NCI-H748 (cell line): ENCODE measurements at regions not wholly inside any gene's neighbourhood (a gene's known extent, or its start where the extent isn't known, plus 50 kb on each side); places are given as distances from the start of the nearest gene placed in this dataset.
"Not testable (repeated sequence)": the region's sequence is repeated elsewhere in the genome, so short reads cannot be mapped to it uniquely, and the experiment has no call there.

Experiments used
- DNase-seq: peaks from one replicate; lab custom pipeline; 2025; ENCODE audit not compliant: unreplicated experiment; lab: John Stamatoyannopoulos, UW

DNA sequence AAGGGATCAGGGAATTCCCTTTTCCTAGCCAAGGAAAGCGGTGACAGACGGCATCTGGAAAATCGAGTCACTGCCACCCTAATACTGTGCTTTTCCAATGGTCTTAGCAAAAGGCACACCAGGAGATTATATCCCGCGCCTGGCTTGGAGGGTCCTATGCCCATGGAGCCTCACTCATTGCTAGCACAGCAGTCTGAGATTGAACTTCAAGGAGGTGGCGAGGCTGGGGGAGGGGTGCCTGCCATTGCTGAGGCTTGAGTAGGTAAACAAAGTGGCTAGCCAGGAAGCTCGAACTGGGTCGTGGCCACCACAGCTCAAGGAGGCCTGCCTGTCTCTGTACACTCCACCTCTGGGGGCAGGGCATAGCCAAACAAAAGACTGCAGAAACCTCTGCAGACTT is 556.5 kb upstream of the IZUMO3 start:
- DNase-seq = not testable (repeated sequence)

DNA sequence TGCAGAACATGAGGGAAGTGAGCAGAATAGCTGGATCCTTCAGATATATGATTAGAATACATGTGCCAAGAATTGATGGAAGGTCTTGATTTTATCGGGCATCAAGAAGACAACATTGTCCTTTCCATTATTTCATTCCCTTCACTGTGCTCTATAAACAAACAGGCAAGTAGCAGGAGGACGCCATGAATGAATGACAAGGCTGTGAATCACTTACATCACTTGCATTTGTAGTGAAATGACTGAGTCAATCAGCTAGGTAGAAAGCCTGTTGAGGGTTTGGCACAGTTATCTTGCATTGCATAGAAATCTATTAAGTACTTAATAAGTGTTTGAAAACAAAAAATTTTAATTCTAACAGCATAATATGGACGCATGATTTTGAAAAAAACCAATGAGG is 548.8 kb upstream of the IZUMO3 start:
- no peak for DNase-seq

DNA sequence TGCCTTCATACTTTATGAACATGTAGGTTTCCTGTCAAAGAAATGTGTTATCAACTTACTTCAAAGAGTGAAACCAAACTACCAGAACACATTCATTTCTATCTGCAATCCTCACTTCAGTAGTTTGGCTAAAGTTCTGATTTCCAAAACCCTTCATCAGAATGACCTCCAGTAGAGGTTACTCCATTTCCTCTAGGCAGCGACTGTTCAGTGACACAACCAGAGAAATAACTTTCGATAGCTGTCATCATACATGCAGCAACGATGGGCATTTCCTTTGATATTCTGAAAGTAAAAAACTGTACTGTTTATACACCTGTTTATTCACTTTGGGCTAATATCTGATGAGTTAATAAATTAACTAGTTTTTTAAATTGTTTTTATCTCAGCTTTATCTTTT is 532.5 kb upstream of the IZUMO3 start:
- no peak for DNase-seq

DNA sequence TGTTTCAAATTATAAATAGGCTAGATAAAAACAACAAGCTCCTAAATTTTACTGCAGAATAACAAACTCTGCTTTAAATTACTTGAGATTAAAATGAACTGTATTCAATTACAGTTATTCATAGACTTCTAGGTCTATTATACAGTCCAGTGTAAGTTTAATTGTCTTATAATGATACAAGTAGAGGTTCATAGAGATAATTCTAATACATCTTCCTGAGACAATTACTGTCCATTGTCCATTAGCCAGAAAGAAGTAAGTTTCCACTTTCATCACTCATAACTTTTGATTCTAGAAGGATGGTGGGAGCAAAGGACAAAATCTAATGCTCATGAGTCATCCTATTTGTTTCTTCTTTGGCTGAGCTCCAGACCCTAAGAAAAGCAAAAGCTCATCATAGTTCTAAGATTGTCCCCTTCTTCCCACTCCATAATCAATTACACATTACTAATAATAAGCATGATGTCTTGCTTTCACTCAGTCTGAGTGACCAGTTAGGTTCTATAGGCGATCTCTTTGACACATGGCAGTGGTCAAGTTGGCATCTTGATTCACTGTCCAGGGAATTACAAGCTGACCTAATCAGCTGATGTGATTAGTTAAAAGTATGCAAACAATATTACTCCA is 502.5 kb upstream of the IZUMO3 start:
- DNase-seq = no peak

DNA sequence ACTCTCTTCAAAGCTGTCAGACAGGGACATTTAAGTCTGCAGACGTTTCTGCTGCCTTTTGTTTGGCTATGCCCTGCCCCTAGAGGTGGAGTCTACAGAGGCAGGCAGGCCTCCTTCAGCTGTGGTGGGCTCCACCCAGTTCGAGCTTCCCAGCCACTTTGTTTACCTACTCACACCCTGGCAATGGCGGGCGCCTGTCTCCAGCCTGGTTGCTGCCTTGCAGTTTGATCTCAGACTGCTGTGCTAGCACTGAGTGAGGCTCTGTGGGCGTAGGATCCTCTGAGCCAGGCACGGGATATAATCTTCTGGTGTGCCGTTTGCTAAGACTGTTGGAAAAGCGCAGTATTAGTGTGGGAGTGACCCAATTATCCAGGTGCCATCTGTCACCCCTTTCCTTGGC is 499.8 kb upstream of the IZUMO3 start:
- not testable (repeated sequence) for DNase-seq

DNA sequence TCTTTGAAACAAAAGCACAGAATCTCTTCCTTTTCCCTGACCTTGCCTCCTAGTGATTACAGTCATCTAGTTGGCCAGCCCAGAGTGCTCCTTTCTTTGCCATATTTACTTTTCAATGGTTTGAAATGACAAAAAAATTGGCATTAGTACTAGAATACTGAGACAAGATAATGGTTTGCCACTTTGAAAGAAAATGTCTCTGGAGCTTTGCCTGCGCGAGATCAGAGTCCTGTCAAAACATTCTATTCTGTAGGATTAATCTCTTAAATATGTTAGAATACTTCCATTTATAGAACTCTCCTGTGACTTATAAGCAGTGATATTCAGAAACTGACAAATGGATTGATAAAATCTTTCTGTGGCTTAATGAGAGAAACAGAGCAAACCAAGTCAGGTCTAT is 484.0 kb upstream of the IZUMO3 start:
- no peak for DNase-seq

DNA sequence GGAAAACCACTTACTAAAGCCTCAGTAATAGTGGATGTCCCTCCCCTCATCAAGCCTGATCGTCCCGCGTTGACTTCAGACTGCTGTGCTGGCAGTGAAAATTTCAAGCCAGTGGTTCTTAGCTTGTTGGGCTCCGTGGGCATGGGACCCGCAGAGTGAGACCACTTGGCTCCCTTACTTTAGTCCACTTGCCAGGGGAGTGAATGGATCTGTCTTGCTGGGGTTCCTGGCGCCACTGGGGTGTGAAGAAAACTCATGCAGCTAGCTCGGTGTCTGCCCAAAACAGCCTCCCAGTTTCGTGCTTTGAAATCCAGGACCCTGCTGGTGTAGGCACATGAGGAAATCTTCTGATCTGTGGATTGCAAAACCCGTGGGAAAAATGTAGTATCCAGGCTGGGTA is 480.0 kb upstream of the IZUMO3 start:
- no peak for DNase-seq

DNA sequence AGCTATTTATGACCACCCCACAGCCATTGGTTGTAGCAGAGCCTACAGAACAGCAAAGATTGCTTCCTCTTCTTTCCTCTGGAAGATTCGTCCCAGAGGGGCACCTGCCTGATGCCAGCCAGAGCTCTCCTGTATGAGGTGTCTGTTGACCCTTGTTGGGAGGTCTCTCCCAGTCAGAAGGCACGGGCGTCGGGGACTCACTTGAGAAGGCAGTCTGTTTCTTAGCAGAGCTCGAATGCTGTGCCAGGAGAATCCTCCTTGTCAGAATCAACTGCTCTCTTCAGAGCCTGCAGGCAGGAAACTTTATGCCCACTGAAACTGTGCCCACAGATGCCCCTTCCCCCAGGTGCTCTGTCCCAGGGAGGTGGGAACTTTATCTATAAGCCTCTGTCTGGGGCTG is 479.5 kb upstream of the IZUMO3 start:
- no peak for DNase-seq

DNA sequence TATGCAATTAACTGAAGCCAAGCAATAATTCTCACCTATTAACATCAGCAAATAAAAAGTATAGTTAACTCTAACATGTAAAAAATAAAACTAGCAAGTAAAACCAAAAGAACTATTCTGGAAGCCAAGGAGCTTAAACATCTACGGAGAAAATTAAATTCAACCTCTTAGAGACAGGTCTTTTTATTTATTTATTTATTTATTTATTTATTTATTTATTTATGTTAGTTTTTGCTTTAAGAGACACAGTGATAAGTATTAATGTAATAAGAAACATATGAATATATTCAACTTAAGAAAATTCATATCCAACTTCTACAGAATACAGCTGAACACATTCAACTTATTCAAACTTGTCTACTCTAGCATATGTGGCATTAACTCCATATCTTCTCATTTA is 472.1 kb upstream of the IZUMO3 start:
- DNase-seq = no peak

DNA sequence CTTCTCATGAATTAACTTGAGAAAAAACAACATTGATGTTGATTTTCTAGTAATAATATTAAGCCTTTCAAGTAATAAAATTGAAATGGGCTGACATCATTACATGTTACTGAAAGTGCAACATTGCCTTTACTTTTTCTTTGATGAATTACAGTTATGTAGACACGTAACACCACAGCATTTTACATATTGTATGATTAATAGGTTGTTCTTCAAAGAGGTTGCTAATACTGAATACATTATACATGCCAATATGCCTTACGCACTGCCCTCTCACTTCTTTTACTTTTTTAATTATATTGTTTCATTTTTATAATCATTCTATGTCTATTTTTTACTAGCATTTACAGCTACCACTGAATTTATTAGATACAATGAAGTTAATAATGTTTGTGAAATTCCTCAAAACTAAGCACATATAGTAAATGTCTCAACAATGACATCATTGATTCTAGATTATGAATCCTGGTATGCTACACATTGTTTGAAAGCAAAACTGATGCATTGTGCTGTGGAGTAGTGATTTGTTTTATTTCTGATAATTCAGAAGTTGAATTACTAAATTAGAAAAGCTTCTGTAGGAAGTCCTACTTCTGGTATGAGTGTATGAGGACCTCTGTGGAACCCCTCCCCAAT is 464.4 kb upstream of the IZUMO3 start:
- no peak for DNase-seq

DNA sequence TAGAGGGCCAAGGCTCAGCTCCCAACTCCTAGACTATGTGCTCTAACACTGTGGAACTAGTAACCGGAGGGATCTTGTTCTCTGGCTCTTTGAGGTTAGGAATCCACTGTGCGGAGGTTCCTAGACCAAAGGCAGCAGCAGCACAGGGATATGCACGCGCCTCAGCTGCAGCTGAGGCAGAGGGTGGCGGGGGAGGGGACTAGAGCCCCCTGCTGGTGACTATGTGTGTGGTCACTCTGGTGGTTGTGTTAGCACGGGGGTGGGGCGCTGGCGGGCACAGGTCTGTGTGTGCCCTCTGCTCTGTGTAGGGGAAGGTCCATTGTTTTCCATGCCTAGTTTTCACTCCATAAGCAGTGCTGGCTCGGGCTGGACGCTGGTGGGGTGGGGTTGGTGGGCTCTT is 458.0 kb upstream of the IZUMO3 start:
- DNase-seq = peak; percentile 18

DNA sequence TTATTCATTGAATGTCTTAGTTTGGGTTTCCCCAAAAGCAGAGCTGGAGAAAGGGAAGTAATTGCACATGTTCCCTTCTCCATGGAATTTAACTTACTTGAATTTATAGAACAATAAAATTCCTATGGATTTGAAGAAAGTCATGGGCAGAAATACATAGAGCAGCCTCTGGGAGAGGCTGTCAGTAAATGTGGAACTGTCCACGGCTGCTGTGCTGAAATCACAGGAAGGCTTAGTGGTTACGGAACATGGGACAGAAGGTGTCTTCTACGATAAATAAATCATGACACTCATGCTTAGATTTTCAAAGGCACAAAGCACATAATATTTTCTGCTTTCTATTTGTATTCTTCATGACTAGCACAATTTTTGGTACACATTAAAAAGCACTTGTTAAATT is 440.6 kb upstream of the IZUMO3 start:
- DNase-seq = no peak

DNA sequence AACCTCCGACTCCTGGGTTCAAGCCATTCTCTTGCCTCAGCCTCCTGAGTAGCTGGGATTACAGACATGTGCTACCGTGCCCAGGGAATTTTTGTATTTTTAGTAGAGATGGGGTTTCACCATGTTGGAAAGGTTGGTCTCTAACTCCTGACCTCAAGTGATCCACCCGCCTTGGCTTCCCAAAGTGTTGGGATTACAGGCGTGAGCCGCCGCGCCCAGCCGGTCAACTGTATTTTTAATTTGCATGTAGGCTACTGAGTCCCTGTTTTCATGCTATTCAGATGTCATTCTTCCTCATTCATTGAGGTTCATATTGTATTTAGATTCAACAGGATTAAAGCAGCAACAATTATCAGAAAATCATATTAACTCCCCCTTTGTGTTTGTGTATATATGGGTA is 425.1 kb upstream of the IZUMO3 start:
- not testable (repeated sequence) for DNase-seq

DNA sequence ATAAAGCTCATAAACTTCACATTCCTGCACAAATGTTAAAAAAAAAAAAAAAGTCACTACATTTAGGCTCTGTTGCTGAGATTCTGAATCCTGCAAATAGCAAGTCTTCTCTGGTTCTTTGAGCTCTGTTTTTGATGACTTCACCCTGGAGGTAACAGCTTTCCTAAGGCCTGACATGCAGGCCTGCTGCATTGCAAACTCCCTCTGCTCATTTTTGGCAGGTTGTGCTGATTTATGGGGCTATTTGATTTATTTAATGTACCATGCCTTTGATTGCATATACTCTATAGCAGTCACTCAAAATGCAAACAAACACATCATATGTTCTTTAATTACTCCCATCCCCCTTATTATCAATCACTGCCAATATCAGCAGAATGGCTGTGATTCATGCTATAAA is 416.1 kb upstream of the IZUMO3 start:
- no peak for DNase-seq

DNA sequence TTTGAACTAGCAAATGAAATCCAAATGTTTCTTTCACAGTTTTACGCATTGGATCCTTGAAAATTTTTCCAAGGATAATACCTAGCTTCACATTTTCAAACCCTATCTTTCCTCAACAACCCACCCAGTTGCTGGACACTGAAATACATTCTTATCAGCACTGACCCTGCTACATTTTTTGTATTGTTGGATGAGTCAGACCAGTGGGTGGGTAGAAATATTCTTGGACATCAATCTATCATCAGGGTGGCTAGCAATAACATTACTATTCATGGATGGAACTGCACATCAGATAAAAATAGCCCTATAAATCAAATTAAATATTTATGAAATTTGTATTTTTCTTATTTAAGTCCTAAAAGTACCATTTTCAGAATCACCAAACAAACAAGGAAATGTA is 407.4 kb upstream of the IZUMO3 start:
- no peak for DNase-seq

DNA sequence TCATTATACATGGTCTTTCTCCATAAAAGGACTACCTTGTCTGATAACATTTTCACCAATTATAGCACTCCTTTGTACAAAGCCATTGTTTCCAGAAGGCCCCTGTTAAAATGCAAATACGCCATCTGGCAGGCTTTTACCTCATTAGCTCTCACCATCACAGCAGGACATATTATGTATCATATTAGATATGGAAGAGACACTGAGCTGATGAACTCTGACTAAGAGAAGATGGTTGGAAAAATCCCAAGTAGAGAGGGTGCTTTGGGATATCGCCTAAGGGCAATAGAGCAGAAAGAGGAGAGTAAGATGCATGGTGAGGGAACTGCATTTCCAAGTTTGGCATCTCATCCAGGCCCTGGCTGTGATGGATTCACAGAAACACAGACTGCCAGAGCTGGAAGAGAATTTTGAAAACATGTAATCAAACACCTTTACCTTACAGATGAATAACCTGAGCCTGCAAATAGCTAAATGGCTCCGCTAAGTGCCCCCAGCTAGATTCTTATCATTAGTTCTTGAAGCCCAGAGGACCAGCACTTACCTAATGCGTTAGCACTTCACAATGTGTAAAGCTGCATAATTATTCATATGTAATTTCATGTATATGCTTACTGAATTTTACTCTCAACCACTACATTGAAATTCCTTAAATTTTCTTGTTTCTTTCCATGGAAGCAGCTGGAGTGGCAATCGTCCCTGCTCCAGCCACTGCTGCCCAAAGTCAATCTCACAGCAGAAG is 393.6 kb upstream of the IZUMO3 start:
- DNase-seq = peak; percentile 8

DNA sequence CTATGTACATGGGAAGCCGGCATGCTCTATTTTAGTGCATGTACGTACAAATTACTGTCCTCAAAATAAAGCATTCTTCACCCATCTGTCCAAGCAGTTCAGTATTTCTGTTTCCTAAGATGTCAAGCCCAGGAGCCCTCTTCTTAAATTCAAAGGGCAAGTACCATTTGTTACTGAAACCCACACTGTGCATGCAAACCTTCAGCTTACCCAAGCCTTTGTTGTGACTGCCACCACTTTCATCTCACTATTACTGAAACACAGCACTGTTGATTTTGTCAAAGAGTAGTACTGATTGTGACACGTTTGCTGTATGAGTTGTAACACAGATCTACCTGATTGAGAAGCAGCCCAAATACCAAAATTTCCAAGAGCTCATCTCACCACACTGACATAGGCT is 390.4 kb upstream of the IZUMO3 start:
- DNase-seq = no peak

DNA sequence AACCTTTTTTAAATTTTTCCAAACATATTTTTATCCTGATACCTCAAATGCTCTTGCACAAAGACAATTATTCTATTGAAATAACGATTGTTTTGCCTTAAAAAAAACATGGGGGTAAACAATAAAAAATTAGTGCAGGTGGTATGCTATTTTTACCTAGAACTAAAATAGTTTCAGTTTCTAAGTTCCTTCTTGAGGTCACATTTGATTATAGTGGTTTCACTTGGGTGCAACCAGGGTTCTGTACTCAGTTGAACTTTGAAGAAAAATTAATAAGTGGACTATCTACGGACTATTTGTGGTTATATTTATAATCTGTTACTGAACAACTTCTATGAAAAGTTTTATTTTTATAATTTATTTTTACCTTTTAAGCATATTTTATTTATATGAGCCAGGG is 387.1 kb upstream of the IZUMO3 start:
- DNase-seq = no peak

DNA sequence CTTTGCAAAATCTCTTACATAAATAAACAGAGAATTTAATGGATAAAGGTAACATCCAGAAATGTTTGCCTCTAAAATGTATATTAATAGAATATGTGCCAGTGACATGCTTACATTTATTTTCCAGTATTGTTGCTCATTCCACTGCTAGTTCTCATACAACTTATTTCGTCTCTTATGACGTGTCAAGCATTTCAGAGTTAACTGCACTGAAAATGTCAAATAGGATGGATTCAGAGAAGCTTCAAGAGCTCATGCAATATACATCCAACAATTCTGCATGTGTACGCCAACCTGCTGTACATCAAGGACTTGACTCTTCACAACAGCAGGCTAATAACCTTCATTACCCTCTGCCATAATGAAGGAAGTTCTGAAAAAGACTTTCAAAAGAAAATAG is 386.2 kb upstream of the IZUMO3 start:
- no peak for DNase-seq

DNA sequence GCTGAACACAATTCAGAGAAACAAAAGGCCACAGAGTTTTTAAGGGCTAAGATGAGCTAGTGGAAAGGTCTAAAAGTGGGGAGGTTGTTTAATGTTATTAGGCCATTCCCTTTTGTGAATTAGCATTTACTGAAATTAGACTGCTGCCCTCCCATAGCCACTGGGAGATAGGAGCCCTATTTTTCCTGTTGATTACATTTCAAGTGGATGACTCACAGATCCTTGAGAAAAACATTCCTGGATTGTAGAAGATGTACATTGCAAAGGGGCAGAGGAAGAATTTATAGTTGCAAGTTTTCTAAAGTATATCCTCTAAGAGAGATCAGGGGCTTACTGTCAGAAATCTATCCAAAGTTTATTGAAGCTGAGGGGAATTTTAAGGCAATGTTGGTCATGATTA is 367.1 kb upstream of the IZUMO3 start:
- no peak for DNase-seq

DNA sequence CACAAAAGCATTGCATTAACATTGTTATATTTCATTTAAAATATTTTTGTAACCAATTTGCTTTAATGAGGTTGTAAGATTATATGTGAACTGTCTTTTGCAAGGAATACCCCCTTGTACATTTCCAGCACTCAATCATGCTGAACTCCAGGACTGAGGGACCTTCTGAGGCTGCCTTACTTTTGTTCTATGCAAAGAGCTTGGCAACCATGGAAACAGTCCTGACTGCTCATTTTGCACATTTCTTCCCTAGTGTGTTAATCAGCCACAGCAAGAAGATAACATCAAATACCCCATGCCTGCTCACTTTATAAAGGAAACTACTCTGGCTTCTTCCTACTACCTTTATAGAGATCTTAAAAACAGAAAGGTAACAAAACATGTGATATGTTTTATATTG is 355.6 kb upstream of the IZUMO3 start:
- no peak for DNase-seq

DNA sequence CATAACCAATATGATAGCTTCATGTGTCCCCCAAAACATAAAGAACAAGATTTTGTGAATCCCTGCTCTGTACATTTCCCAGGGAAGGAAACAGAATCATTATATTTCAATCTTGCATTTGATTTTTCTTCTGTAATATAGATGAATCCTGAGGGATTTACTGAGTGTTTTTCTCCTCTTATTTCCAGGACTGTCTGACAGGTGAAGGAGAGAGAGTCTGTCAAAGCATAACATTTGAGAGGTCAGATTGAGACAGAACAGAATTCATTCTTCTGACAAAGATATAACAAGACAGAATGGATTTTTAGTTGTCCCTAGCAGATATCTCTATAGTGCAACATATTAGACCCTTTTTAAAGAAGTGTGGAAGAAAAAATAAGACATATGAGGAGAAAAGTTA is 354.5 kb upstream of the IZUMO3 start:
- no peak for DNase-seq

DNA sequence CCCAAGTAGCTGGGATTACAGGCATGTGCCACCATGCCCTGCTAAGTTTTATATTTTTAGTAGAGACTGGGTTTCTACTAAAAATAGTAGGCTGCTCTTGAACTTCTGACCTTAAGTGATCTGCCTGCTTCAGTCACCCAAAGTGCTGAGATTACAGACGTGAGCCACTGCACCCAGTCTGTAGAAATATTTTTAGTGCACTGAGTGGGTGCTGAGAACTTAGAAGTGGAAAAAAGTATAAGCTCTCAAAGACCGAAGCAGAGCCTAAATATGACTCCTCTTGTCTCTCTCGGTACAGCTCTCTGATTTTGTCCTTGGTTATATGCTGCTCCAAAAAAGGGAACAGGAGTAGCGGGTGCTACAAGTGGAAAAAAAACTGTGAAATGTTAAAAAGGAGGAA is 353.8 kb upstream of the IZUMO3 start:
- peak; percentile 19 for DNase-seq
